B cell (primary cell): ENCODE measurements at regions not wholly inside any gene's neighbourhood (a gene's known extent, or its start where the extent isn't known, plus 50 kb on each side); places are given as distances from the start of the nearest gene placed in this dataset.
"Not testable (repeated sequence)": the region's sequence is repeated elsewhere in the genome, so short reads cannot be mapped to it uniquely, and the experiment has no call there.

Source experiments
- CTCF ChIP-seq: fragments of 200-600 bp; IDR thresholded peaks from one replicate; pipeline ENCODE4 v1.8.0; 2022; ENCODE audit warnings: antibody characterized with exemption, mild to moderate bottlenecking
- EZH2 ChIP-seq: IDR thresholded peaks from 2 replicates; pipeline ENCODE4 v1.6.1; 2012; ENCODE audit warnings: borderline replicate concordance, low read depth, mild to moderate bottlenecking, moderate library complexity, low read length; ENCODE audit not compliant: insufficient read depth, poor library complexity, severe bottlenecking

- not testable (repeated sequence) for TF ChIP-seq CTCF, EZH2
These were observed 53.6 kb upstream of the SAMD5 start for GRCh38 chr6:147454862-147455261.
